IMR-90 (cell line): ENCODE measurements at regions not wholly inside any gene's neighbourhood (a gene's known extent, or its start where the extent isn't known, plus 50 kb on each side); places are given as distances from the start of the nearest gene placed in this dataset.

Source experiments
- ATAC-seq: fragments of 200-7000 bp; cut with Tn5 transposase; 2 replicates; pipeline ENCODE4 v1.9.1; 2020; ENCODE audit warnings: low read depth, mild to moderate bottlenecking, moderate library complexity
- BruUV-seq: library from RNA; stranded (reverse); fragments of 400-500 nt; replicated peaks from 2 replicates; lab custom pipeline; 2021; lab: Mats Ljungman, UMichigan
- CTCF ChIA-PET: fragments of 300-600 bp; formaldehyde crosslinking; extraction: SDS; loops from one replicate; lab custom pipeline; 2021; ENCODE audit warnings: antibody characterized with exemption; lab: Yijun Ruan, JAX
- POLR2A ChIA-PET: fragments of 300-600 bp; sonication (Branson Sonifier 250); formaldehyde crosslinking; loops from one replicate; lab custom pipeline; 2022; ENCODE audit warnings: antibody characterized with exemption; ENCODE audit not compliant: unreplicated experiment; lab: Charles Lee
- DNase-seq: peaks from one replicate; pipeline ENCODE4 v3.0.0; 2013
- H2AFZ ChIP-seq: replicated peaks from 2 replicates; pipeline ENCODE3; 2013; ENCODE audit warnings: low read length, mild to moderate bottlenecking; ENCODE audit not compliant: poor library complexity
- H2AK5ac ChIP-seq: 2 replicates; pipeline ENCODE4 v1.6.1; 2013; ENCODE audit warnings: low read depth, low read length, inconsistent platforms
- H2AK9ac ChIP-seq: replicated peaks from 2 replicates; pipeline ENCODE3; 2013; ENCODE audit warnings: mild to moderate bottlenecking, low read depth, low read length, moderate library complexity; ENCODE audit not compliant: poor library complexity
- H2BK120ac ChIP-seq: 2 replicates; pipeline ENCODE4 v1.6.1; 2013; ENCODE audit warnings: low read depth, low read length, inconsistent platforms
- H2BK15ac ChIP-seq: 3 replicates; pipeline ENCODE4 v1.6.1; 2013; ENCODE audit warnings: low read depth, low read length, inconsistent platforms
- H2BK20ac ChIP-seq: 2 replicates; pipeline ENCODE4 v1.6.1; 2013; ENCODE audit warnings: low read depth, mild to moderate bottlenecking, inconsistent platforms, low read length, moderate library complexity
- H2BK5ac ChIP-seq: 2 replicates; pipeline ENCODE4 v1.6.1; 2013; ENCODE audit warnings: mild to moderate bottlenecking, low read depth, low read length, inconsistent platforms; ENCODE audit not compliant: poor library complexity, severe bottlenecking
- H3K14ac ChIP-seq: replicated peaks from 2 replicates; pipeline ENCODE4 v1.6.1; 2013; ENCODE audit warnings: low read depth, low read length, inconsistent platforms
- H3K18ac ChIP-seq: 2 replicates; pipeline ENCODE4 v1.6.1; 2013; ENCODE audit warnings: low read depth, low read length, control low read depth
- H3K23ac ChIP-seq: 2 replicates; pipeline ENCODE4 v1.6.1; 2013; ENCODE audit warnings: low read depth, low read length, inconsistent platforms
- H3K27ac ChIP-seq: 2 replicates; pipeline ENCODE4 v1.5.1; 2013; ENCODE audit warnings: mild to moderate bottlenecking, control low read depth, low read length; ENCODE audit not compliant: insufficient read depth
- H3K27me3 ChIP-seq: 2 replicates; pipeline ENCODE4 v1.6.1; 2013; ENCODE audit warnings: low read length; ENCODE audit not compliant: control insufficient read depth, insufficient read depth
- H3K36me3 ChIP-seq: 2 replicates; pipeline ENCODE4 v1.6.1; 2013; ENCODE audit warnings: low read length, mixed read lengths; ENCODE audit not compliant: control insufficient read depth, insufficient read depth
- H3K4ac ChIP-seq: 2 replicates; pipeline ENCODE4 v1.6.1; 2013; ENCODE audit warnings: low read depth, low read length, inconsistent platforms
- H3K4me1 ChIP-seq: 2 replicates; pipeline ENCODE4 v1.6.1; 2013; ENCODE audit warnings: low read length, mixed read lengths; ENCODE audit not compliant: control insufficient read depth, insufficient read depth
- H3K4me2 ChIP-seq: 2 replicates; pipeline ENCODE4 v1.6.1; 2013; ENCODE audit warnings: low read depth, mild to moderate bottlenecking, control low read depth, low read length, moderate library complexity
- H3K4me3 ChIP-seq: 2 replicates; pipeline ENCODE4 v1.5.1; 2013; ENCODE audit warnings: low read depth, mild to moderate bottlenecking, control low read depth, low read length, moderate library complexity; ENCODE audit not compliant: insufficient read depth
- H3K56ac ChIP-seq: 2 replicates; pipeline ENCODE4 v1.6.1; 2013; ENCODE audit warnings: low read length, inconsistent platforms; ENCODE audit not compliant: insufficient read depth; ENCODE audit errors: extremely low read depth
- H3K79me1 ChIP-seq, 2 experiments: 2 replicates each; pipeline ENCODE4 v1.6.1; 2013; ENCODE audit warnings: low read length in 2 of 2, inconsistent platforms in 1 of 2, low read depth in 1 of 2
- H3K9ac ChIP-seq: 2 replicates; pipeline ENCODE4 v1.6.1; 2013; ENCODE audit warnings: low read depth, low read length, control low read depth
- H3K9me1 ChIP-seq: 2 replicates; pipeline ENCODE4 v1.6.1; 2013; ENCODE audit warnings: low read length, inconsistent platforms; ENCODE audit not compliant: insufficient read depth
- H3K9me3 ChIP-seq: 2 replicates; pipeline ENCODE4 v1.6.1; 2013; ENCODE audit warnings: low read length; ENCODE audit not compliant: control insufficient read depth, insufficient read depth
- H4K20me1 ChIP-seq: 2 replicates; pipeline ENCODE4 v1.6.1; 2013; ENCODE audit warnings: low read length, inconsistent platforms; ENCODE audit not compliant: insufficient read depth
- H4K5ac ChIP-seq: 2 replicates; pipeline ENCODE4 v1.6.1; 2013; ENCODE audit warnings: mild to moderate bottlenecking, low read depth, low read length, control low read depth
- H4K8ac ChIP-seq, 2 experiments: 2 replicates each; pipeline ENCODE4 v1.6.1; 2013; ENCODE audit warnings: low read depth in 2 of 2, low read length in 2 of 2, control low read depth in 1 of 2, inconsistent platforms in 1 of 2
- H4K91ac ChIP-seq: 2 replicates; pipeline ENCODE4 v1.6.1; 2013; ENCODE audit warnings: low read depth, low read length, inconsistent platforms; ENCODE audit not compliant: insufficient read depth
- RFX5 ChIP-seq: IDR thresholded peaks from 2 replicates; pipeline ENCODE4 v1.8.0; 2012; ENCODE audit warnings: low read depth, mild to moderate bottlenecking, low read length, moderate library complexity
- WGBS, 2 experiments: methylation state at CpG; one replicate each; pipeline versions ENCODE4 v1.1.5 to v1.1.7; 2013; ENCODE audit warnings: missing lambda C conversion rate in 2 of 2; ENCODE audit not compliant: insufficient read length in 1 of 2; ENCODE audit errors: extremely low coverage in 2 of 2; 5-methylcytosine and 5-hydroxymethylcytosine counted together
- dilution Hi-C: fragments of 300-500 bp; cut with HindIII; formaldehyde crosslinking; loops from one replicate; pipeline ENCODE4 v1.14.3; 2018; ENCODE audit warnings: low sequenced_read_pairs; ENCODE audit not compliant: unreplicated experiment
- in situ Hi-C: fragments of 300-500 bp; cut with MboI; formaldehyde crosslinking; loops from 3 replicates; pipeline ENCODE4 v1.14.3; 2019; ENCODE audit warnings: low sequenced_read_pairs, inconsistent platforms, mixed read lengths
- intact Hi-C: fragments of 100-400 bp; cut with micrococcal nuclease; formaldehyde crosslinking; loops from 2 replicates; pipeline ENCODE4 v1.10.0; 2022

- dilution Hi-C loops, result no loop called here
- TF ChIP-seq RFX5, result no peak
- in situ Hi-C loops, result no loop called here
- WGBS, 2 experiments, result no CpG with 5 or more reads among the region's 4 CpGs
- POLR2A ChIA-PET, result no interaction called here
- H3K4ac ChIP-seq, result no peak overlapping the region
- no peak overlapping the region for H2BK120ac ChIP-seq
- H3K36me3 ChIP-seq, result no peaks in the 10 kb centered on the region
- H3K27me3 ChIP-seq, result no peaks in the 10 kb centered on the region
- no peaks in the 10 kb centered on the region for H3K4me1 ChIP-seq
- no peak overlapping the region for H3K14ac ChIP-seq
- no peak for ATAC-seq
- no peak overlapping the region for H2AK9ac ChIP-seq
- no peaks in the 10 kb centered on the region for H4K20me1 ChIP-seq
- no peak overlapping the region for H3K23ac ChIP-seq
- intact Hi-C loops, result no loop called here
- no peak overlapping the region for H2BK5ac ChIP-seq
- no peak overlapping the region for H2BK20ac ChIP-seq
- no peak overlapping the region for H3K18ac ChIP-seq
- H2AFZ ChIP-seq, result no peak overlapping the region
- no peak overlapping the region for H2BK15ac ChIP-seq
- H3K4me3 ChIP-seq, result no peak overlapping the region
- no peak overlapping the region for H2AK5ac ChIP-seq
- H4K5ac ChIP-seq, result no peak overlapping the region
- CTCF ChIA-PET, result no interaction called here
- no TSS peak for BruUV-seq
- H3K56ac ChIP-seq, result no peak overlapping the region
- H3K27ac ChIP-seq, result no peak overlapping the region
- H3K79me1 ChIP-seq, result no peaks in the 10 kb centered on the region
- no peak overlapping the region for H4K8ac ChIP-seq
- no peak overlapping the region for H3K4me2 ChIP-seq
- no peak overlapping the region for H4K91ac ChIP-seq
- no peak overlapping the region for H3K9ac ChIP-seq
- H3K9me3 ChIP-seq, result peaks cover 4% of the 10 kb centered on the region
- DNase-seq, result no peak
- no peaks in the 10 kb centered on the region for H3K9me1 ChIP-seq
Observed at GRCh38 chr21:19557046-19557445, 1153.5 kb upstream of the TMPRSS15 start.
